Sigmoid colon (tissue), 4 donors: ENCODE measurements at regions not wholly inside any gene's neighbourhood (a gene's known extent, or its start where the extent isn't known, plus 50 kb on each side); places are given as distances from the start of the nearest gene placed in this dataset.

Source experiments
- EP300 ChIP-seq, 4 donors: sonication (generic); formaldehyde crosslinking; IDR thresholded peaks; one replicate each; pipeline ENCODE4 v1.6.1; 2017; ENCODE audit warnings: antibody characterized with exemption in 4 of 4
- POLR2A ChIP-seq, 2 donors: fragments of 450-650 bp; IDR thresholded peaks; one replicate each; pipeline ENCODE4 v1.6.1; 2016; ENCODE audit warnings: antibody characterized with exemption in 2 of 2, mild to moderate bottlenecking in 2 of 2, moderate library complexity in 2 of 2
- POLR2AphosphoS5 ChIP-seq, 4 donors: sonication (generic); formaldehyde crosslinking; IDR thresholded peaks; one replicate each; pipeline ENCODE4 v1.6.1; 2017; ENCODE audit warnings: antibody characterized with exemption in 4 of 4
- TF ChIP-seq, protein P1 (sequence below), 4 experiments: fragments of 450-650 bp in 3 of 4; fragments of 200-600 bp in 1 of 4; IDR thresholded peaks; one replicate each; pipeline ENCODE4 v1.5.1; 2016 to 2019; ENCODE audit warnings: antibody characterized with exemption in 4 of 4, mild to moderate bottlenecking in 3 of 4, moderate library complexity in 2 of 4

DNA sequence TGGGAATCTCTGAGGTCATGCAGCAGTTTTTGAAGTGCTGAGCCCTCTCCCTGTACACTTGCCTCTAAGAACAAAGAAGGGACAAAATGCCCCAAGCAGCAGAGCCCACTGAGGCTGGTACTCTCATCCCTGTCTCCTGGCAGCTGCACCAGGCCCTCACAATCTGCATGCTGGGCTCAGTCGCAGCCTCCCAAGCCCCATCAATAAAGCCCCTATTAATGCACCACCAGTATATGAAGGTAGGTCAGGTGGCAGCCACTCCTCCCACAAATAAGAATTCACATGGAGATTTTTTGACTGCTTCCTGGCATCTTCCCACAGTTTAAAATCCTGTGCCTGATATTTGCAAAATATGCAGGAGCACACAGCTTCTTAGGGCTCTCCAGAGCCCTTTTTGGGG lies 181.2 kb upstream of the PALMD start:
- TF ChIP-seq, protein P1, sequence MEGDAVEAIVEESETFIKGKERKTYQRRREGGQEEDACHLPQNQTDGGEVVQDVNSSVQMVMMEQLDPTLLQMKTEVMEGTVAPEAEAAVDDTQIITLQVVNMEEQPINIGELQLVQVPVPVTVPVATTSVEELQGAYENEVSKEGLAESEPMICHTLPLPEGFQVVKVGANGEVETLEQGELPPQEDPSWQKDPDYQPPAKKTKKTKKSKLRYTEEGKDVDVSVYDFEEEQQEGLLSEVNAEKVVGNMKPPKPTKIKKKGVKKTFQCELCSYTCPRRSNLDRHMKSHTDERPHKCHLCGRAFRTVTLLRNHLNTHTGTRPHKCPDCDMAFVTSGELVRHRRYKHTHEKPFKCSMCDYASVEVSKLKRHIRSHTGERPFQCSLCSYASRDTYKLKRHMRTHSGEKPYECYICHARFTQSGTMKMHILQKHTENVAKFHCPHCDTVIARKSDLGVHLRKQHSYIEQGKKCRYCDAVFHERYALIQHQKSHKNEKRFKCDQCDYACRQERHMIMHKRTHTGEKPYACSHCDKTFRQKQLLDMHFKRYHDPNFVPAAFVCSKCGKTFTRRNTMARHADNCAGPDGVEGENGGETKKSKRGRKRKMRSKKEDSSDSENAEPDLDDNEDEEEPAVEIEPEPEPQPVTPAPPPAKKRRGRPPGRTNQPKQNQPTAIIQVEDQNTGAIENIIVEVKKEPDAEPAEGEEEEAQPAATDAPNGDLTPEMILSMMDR (IDR thresholded peaks at IDR 0.05), result no peak
- no peak for TF ChIP-seq POLR2A (IDR thresholded peaks at IDR 0.05)
- no peak for TF ChIP-seq EP300 (IDR thresholded peaks at IDR 0.05)
- TF ChIP-seq POLR2AphosphoS5 (IDR thresholded peaks at IDR 0.05), result no peak
